ENCODE measurements at regions not wholly inside any gene's neighbourhood (a gene's known extent, or its start where the extent isn't known, plus 50 kb on each side); places are given as distances from the start of the nearest gene placed in this dataset.

- H4K20me1 ChIP-seq (ENCODE audit: insufficient read depth, low read length) = no peaks in the 10 kb centered on the region
- no peaks in the 10 kb centered on the region for H3K79me2 ChIP-seq (ENCODE audit: insufficient read depth, low read length)
- no peaks in the 10 kb centered on the region for H3K4me1 ChIP-seq (ENCODE audit: insufficient read depth, low read length, severe bottlenecking)
- H3K27ac ChIP-seq (ENCODE audit: low read depth, low read length, poor library complexity, severe bottlenecking) = no peak overlapping the region
- no peak overlapping the region for H3K4me2 ChIP-seq (ENCODE audit: low read length)
- H3K27me3 ChIP-seq (ENCODE audit: insufficient read depth, low read length) = no peaks in the 10 kb centered on the region
- no peaks in the 10 kb centered on the region for H3K9me3 ChIP-seq (ENCODE audit: low read length)
- no peak overlapping the region for H3K9ac ChIP-seq (ENCODE audit: low read length)
- no peak overlapping the region for H3K4me3 ChIP-seq (ENCODE audit: low read depth, low read length, poor library complexity, severe bottlenecking)
- H3K9me2 ChIP-seq (ENCODE audit: low read depth, low read length) = no peaks in the 10 kb centered on the region
- no peaks in the 10 kb centered on the region for H3K36me3 ChIP-seq (ENCODE audit: insufficient read depth, low read length)
- no peaks in the 10 kb centered on the region for H3F3A ChIP-seq (ENCODE audit: insufficient read depth, low read length)
- no peak for TF ChIP-seq CTCF (IDR thresholded peaks at IDR 0.05; ENCODE audit: low read length)
- no peak for TF ChIP-seq EZH2 (IDR thresholded peaks at IDR 0.05; ENCODE audit: borderline replicate concordance, low read length)
- no peak overlapping the region for H2AFZ ChIP-seq (ENCODE audit: low read length)
Observed at GRCh38 chr3:144402430-144402829, 430.8 kb downstream of the DIPK2A start.

- Histone ChIP-seq H3K27me3 (ENCODE audit: insufficient read depth, low read length) (no peaks in the 10 kb centered on the region), H3K4me2 (ENCODE audit: low read length) (no peak overlapping the region), H3K4me1 (ENCODE audit: insufficient read depth, low read length, severe bottlenecking) (no peaks in the 10 kb centered on the region), H4K20me1 (ENCODE audit: insufficient read depth, low read length) (no peaks in the 10 kb centered on the region), H3K27ac (ENCODE audit: low read depth, low read length, poor library complexity, severe bottlenecking) (no peak overlapping the region), H3K9ac (ENCODE audit: low read length) (no peak overlapping the region), H3K79me2 (ENCODE audit: insufficient read depth, low read length) (no peaks in the 10 kb centered on the region), H3K36me3 (ENCODE audit: insufficient read depth, low read length) (no peaks in the 10 kb centered on the region), H2AFZ (ENCODE audit: low read length) (no peak overlapping the region), H3K4me3 (ENCODE audit: low read depth, low read length, poor library complexity, severe bottlenecking) (no peak overlapping the region), H3F3A (ENCODE audit: insufficient read depth, low read length) (no peaks in the 10 kb centered on the region), H3K9me2 (ENCODE audit: low read depth, low read length) (no peaks in the 10 kb centered on the region), H3K9me3 (ENCODE audit: low read length) (no peaks in the 10 kb centered on the region)
- TF ChIP-seq EZH2 (IDR thresholded peaks at IDR 0.05; ENCODE audit: borderline replicate concordance, low read length) (no peak), CTCF (IDR thresholded peaks at IDR 0.05; ENCODE audit: low read length) (no peak)
Observed at GRCh38 chr3:144403040-144403457, 431.4 kb downstream of the DIPK2A start.

- Histone ChIP-seq H3K4me3 (ENCODE audit: low read depth, low read length, poor library complexity, severe bottlenecking) (no peak overlapping the region), H3F3A (ENCODE audit: insufficient read depth, low read length) (no peaks in the 10 kb centered on the region), H3K27ac (ENCODE audit: low read depth, low read length, poor library complexity, severe bottlenecking) (no peak overlapping the region), H4K20me1 (ENCODE audit: insufficient read depth, low read length) (no peaks in the 10 kb centered on the region), H3K9me3 (ENCODE audit: low read length) (no peaks in the 10 kb centered on the region), H3K4me1 (ENCODE audit: insufficient read depth, low read length, severe bottlenecking) (no peaks in the 10 kb centered on the region), H3K4me2 (ENCODE audit: low read length) (no peak overlapping the region), H3K9me2 (ENCODE audit: low read depth, low read length) (no peaks in the 10 kb centered on the region), H3K79me2 (ENCODE audit: insufficient read depth, low read length) (no peaks in the 10 kb centered on the region), H3K36me3 (ENCODE audit: insufficient read depth, low read length) (no peaks in the 10 kb centered on the region), H3K27me3 (ENCODE audit: insufficient read depth, low read length) (no peaks in the 10 kb centered on the region), H2AFZ (ENCODE audit: low read length) (no peak overlapping the region), H3K9ac (ENCODE audit: low read length) (no peak overlapping the region)
- TF ChIP-seq CTCF (IDR thresholded peaks at IDR 0.05; ENCODE audit: low read length) (no peak), EZH2 (IDR thresholded peaks at IDR 0.05; ENCODE audit: borderline replicate concordance, low read length) (no peak)
Observed at GRCh38 chr3:144407335-144407734, 435.7 kb downstream of the DIPK2A start.
